HepG2 (cell line): ENCODE measurements at regions not wholly inside any gene's neighbourhood (a gene's known extent, or its start where the extent isn't known, plus 50 kb on each side); places are given as distances from the start of the nearest gene placed in this dataset.

Experiments
- DNMT1 ChIP-seq: sonication (generic); formaldehyde crosslinking; IDR thresholded peaks from 2 replicates; pipeline ENCODE4 v1.5.1; 2020; ENCODE audit warnings: mild to moderate bottlenecking, missing genetic modification reagents
- EED ChIP-seq: sonication (generic); formaldehyde crosslinking; IDR thresholded peaks from 2 replicates; pipeline ENCODE4 v1.5.0; 2020; ENCODE audit warnings: mild to moderate bottlenecking, missing genetic modification reagents
- HNRNPL ChIP-seq: fragments of 200-400 bp; formaldehyde crosslinking; IDR thresholded peaks from 2 replicates; pipeline ENCODE4 v1.6.1; 2017; ENCODE audit warnings: mild to moderate bottlenecking, low read depth, low read length
- SAP130 ChIP-seq: IDR thresholded peaks from 2 replicates; pipeline ENCODE4 v1.6.1; 2016; ENCODE audit warnings: low read depth
- ZFX ChIP-seq: sonication (generic); formaldehyde crosslinking; IDR thresholded peaks from 2 replicates; pipeline ENCODE4 v1.4.0; 2020; ENCODE audit warnings: mild to moderate bottlenecking, low read depth, missing genetic modification reagents, moderate library complexity
- ZNF430 ChIP-seq: sonication (generic); formaldehyde crosslinking; IDR thresholded peaks from 2 replicates; pipeline ENCODE4 v1.9.0; 2021; ENCODE audit warnings: mild to moderate bottlenecking, missing genetic modification reagents
- TF ChIP-seq, protein P1 (sequence below): IDR thresholded peaks from 2 replicates; pipeline ENCODE4 v1.6.1; 2012; ENCODE audit warnings: inconsistent platforms
- TF ChIP-seq, protein P2 (sequence below): sonication (generic); formaldehyde crosslinking; IDR thresholded peaks from 2 replicates; pipeline ENCODE4 v1.4.0; 2020; ENCODE audit warnings: mild to moderate bottlenecking, missing genetic modification reagents
- TF ChIP-seq, protein P3 (sequence below): sonication (generic); formaldehyde crosslinking; IDR thresholded peaks from 2 replicates; pipeline ENCODE4 v1.5.0; 2020; ENCODE audit warnings: mild to moderate bottlenecking, missing genetic modification reagents, moderate library complexity
- TF ChIP-seq, protein P4 (sequence below): sonication (generic); formaldehyde crosslinking; conservative IDR thresholded peaks from 2 replicates; pipeline ENCODE4 v1.4.0; 2020; ENCODE audit warnings: missing genetic modification reagents

DNA sequence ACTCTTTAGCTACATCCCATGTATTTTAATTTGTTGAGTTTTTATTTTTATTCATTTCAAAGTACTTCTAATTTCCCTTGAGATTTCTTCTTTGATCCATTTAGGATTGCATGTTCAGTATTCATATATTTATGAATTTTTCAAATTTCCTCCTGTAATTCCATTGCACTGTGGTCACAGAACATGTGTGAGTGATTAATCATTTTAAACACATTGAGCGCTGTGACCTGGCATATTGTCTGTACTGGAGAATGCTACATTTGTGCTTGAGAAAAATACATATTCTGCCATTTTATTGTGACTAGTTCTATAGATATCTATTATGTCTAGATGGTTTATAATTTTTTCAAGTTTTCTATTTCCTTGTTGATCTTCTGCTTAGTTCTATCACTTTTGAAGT, 353.7 kb downstream of the RAD51AP2 start:
- TF ChIP-seq DNMT1 (CRISPR knock-in tag) (no peak), ZNF430 (CRISPR knock-in tag) (no peak), EED (CRISPR knock-in tag) (no peak), SAP130 (CRISPR knock-in tag) (no peak), ZFX (no peak), HNRNPL (no peak)
- TF ChIP-seq, protein P1, sequence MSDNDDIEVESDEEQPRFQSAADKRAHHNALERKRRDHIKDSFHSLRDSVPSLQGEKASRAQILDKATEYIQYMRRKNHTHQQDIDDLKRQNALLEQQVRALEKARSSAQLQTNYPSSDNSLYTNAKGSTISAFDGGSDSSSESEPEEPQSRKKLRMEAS = no peak
- TF ChIP-seq, protein P2, sequence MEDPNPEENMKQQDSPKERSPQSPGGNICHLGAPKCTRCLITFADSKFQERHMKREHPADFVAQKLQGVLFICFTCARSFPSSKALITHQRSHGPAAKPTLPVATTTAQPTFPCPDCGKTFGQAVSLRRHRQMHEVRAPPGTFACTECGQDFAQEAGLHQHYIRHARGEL = no peak
- TF ChIP-seq, protein P3, sequence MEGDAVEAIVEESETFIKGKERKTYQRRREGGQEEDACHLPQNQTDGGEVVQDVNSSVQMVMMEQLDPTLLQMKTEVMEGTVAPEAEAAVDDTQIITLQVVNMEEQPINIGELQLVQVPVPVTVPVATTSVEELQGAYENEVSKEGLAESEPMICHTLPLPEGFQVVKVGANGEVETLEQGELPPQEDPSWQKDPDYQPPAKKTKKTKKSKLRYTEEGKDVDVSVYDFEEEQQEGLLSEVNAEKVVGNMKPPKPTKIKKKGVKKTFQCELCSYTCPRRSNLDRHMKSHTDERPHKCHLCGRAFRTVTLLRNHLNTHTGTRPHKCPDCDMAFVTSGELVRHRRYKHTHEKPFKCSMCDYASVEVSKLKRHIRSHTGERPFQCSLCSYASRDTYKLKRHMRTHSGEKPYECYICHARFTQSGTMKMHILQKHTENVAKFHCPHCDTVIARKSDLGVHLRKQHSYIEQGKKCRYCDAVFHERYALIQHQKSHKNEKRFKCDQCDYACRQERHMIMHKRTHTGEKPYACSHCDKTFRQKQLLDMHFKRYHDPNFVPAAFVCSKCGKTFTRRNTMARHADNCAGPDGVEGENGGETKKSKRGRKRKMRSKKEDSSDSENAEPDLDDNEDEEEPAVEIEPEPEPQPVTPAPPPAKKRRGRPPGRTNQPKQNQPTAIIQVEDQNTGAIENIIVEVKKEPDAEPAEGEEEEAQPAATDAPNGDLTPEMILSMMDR (CRISPR knock-in tag) = no peak
- TF ChIP-seq, protein P4, sequence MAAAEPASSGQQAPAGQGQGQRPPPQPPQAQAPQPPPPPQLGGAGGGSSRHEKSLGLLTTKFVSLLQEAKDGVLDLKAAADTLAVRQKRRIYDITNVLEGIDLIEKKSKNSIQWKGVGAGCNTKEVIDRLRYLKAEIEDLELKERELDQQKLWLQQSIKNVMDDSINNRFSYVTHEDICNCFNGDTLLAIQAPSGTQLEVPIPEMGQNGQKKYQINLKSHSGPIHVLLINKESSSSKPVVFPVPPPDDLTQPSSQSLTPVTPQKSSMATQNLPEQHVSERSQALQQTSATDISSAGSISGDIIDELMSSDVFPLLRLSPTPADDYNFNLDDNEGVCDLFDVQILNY = no peak
